ENCODE measurements at regions not wholly inside any gene's neighbourhood (a gene's known extent, or its start where the extent isn't known, plus 50 kb on each side); places are given as distances from the start of the nearest gene placed in this dataset.

GRCh38 chr21:27793901-27794300 lies 827.0 kb upstream of the ADAMTS5 start:
- ATAC-seq (ENCODE audit: insufficient number of reproducible peaks, low FRiP score, low read depth) = no peak
- Histone ChIP-seq H3K4me1 (ENCODE audit: control insufficient read depth in 1 of 2, low read depth in 2 of 2) (no peaks in the 10 kb centered on the region), H3K27ac (no peak overlapping the region), H3K4me3 (no peak overlapping the region), H3K36me3 (no peaks in the 10 kb centered on the region), H3K27me3 (replicated peaks; ENCODE audit: insufficient read depth) (no peaks in the 10 kb centered on the region), H3K9me3 (no peaks in the 10 kb centered on the region)
- TF ChIP-seq CTCF (IDR thresholded peaks at IDR 0.05) = no peak
- no peak for DNase-seq (ENCODE audit: low spot score)

GRCh38 chr21:27787046-27787445 lies 820.2 kb upstream of the ADAMTS5 start:
- Histone ChIP-seq H3K36me3 (no peaks in the 10 kb centered on the region), H3K4me1 (ENCODE audit: control insufficient read depth in 1 of 2, low read depth in 2 of 2) (no peaks in the 10 kb centered on the region)
- TF ChIP-seq CTCF (IDR thresholded peaks at IDR 0.05) = no peak

GRCh38 chr21:27779606-27780005 lies 812.7 kb upstream of the ADAMTS5 start:
- Histone ChIP-seq H3K27me3 (replicated peaks; ENCODE audit: insufficient read depth) (no peaks in the 10 kb centered on the region), H3K9me3 (no peaks in the 10 kb centered on the region), H3K36me3 (no peaks in the 10 kb centered on the region), H3K27ac (no peak overlapping the region), H3K4me3 (no peak overlapping the region), H3K4me1 (ENCODE audit: control insufficient read depth in 1 of 2, low read depth in 2 of 2) (no peaks in the 10 kb centered on the region)
- ATAC-seq (ENCODE audit: insufficient number of reproducible peaks, low FRiP score, low read depth) (no peak), DNase-seq (ENCODE audit: low spot score) (no peak)
- no peak for TF ChIP-seq CTCF (IDR thresholded peaks at IDR 0.05)

More at GRCh38 chr21:27787046-27787445, 820.2 kb upstream of the ADAMTS5 start:
- H3K27ac ChIP-seq = no peak overlapping the region
- H3K27me3 ChIP-seq (replicated peaks; ENCODE audit: insufficient read depth) = no peaks in the 10 kb centered on the region
- no peaks in the 10 kb centered on the region for H3K9me3 ChIP-seq
- H3K4me3 ChIP-seq = no peak overlapping the region
- ATAC-seq (ENCODE audit: insufficient number of reproducible peaks, low FRiP score, low read depth) (no peak), DNase-seq (ENCODE audit: low spot score) (no peak)

DNA sequence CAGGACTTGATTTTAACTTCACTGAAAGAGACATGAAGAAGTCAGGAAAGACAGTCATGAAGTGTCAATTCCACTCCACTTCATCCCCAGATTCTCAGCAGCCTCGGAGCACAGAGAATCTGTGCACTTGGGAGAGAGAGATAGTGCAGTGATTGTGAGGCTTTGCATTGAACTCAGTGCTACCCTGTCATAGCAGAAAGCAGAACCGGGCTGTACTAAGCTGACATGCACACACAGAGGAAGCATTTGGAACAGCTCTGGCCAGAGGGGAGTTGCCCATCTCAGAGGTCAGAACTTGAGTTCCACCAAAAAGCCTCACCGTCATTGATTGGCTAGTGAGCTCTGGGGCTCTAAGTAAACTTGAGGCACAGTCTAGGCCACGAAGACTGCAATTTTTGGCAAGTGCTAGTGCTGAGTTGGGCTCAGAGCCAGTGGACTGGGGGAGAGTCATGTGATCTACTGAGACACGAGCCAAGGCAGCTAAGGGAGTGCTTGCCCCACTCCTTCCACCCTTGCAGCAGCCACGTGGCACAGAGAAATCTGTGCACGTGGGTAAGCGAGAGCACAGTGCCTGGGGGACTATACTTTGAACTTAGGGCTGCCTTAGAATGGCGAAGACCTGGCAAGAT lies 810.2 kb upstream of the ADAMTS5 start:
- no peak for DNase-seq (ENCODE audit: low spot score)
- H3K27ac ChIP-seq = no peak overlapping the region
- no peak overlapping the region for H3K4me3 ChIP-seq
- H3K4me1 ChIP-seq (ENCODE audit: control insufficient read depth in 1 of 2, low read depth in 2 of 2) = no peaks in the 10 kb centered on the region
- H3K9me3 ChIP-seq = no peaks in the 10 kb centered on the region
- TF ChIP-seq CTCF (IDR thresholded peaks at IDR 0.05) = no peak
- H3K36me3 ChIP-seq = no peaks in the 10 kb centered on the region
- no peak for ATAC-seq (ENCODE audit: insufficient number of reproducible peaks, low FRiP score, low read depth)
- H3K27me3 ChIP-seq (replicated peaks; ENCODE audit: insufficient read depth) = no peaks in the 10 kb centered on the region

DNA sequence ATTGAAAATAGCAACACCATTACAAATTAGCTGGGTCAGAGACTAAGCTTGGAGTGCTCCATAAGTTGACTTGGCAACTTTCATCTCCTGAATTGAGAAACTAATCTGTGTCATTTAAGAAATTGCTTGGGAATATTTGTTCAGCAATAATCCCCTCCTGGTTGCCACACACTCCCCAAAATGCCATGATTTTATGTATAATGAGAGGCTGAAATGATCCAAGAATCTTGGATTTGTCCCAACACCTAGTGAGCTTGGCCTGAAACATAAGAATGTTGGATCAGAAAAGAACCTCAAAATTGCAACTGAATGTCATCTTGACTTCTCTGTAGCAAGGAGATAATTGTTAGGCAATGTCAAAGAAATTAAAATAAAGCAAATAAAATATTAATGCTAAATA lies 805.9 kb upstream of the ADAMTS5 start:
- ATAC-seq (ENCODE audit: insufficient number of reproducible peaks, low FRiP score, low read depth) = no peak
- DNase-seq (ENCODE audit: low spot score) = no peak
- no peak for TF ChIP-seq CTCF (IDR thresholded peaks at IDR 0.05)

More for the DNA sequence above, 805.9 kb upstream of the ADAMTS5 start:
- Histone ChIP-seq H3K4me1 (ENCODE audit: control insufficient read depth in 1 of 2, low read depth in 2 of 2) (no peaks in the 10 kb centered on the region), H3K27me3 (replicated peaks; ENCODE audit: insufficient read depth) (no peaks in the 10 kb centered on the region), H3K4me3 (no peak overlapping the region), H3K27ac (no peak overlapping the region), H3K9me3 (no peaks in the 10 kb centered on the region), H3K36me3 (no peaks in the 10 kb centered on the region)

Data from thoracic aorta (tissue), 2 donors.